PC-3 (cell line): ENCODE measurements at regions not wholly inside any gene's neighbourhood (a gene's known extent, or its start where the extent isn't known, plus 50 kb on each side); places are given as distances from the start of the nearest gene placed in this dataset.

ENCODE experiments used
- CTCF ChIP-seq: fragments of 300-600 bp; sonication (generic); conservative IDR thresholded peaks from 2 replicates; pipeline ENCODE4 v1.5.1; 2017; ENCODE audit warnings: antibody characterized with exemption, low read depth, mild to moderate bottlenecking, low read length
- EZH2 ChIP-seq: fragments of 300-600 bp; sonication (generic); IDR thresholded peaks from one replicate; pipeline ENCODE4 v1.6.1; 2017; ENCODE audit warnings: antibody characterized with exemption, mild to moderate bottlenecking, low read length; ENCODE audit not compliant: unreplicated experiment

GRCh38 chr3:11948331-11948730, 55.9 kb upstream of the SYN2 start:
- TF ChIP-seq CTCF = no peak
- no peak for TF ChIP-seq EZH2
